AG04450 (cell line): ENCODE measurements at regions not wholly inside any gene's neighbourhood (a gene's known extent, or its start where the extent isn't known, plus 50 kb on each side); places are given as distances from the start of the nearest gene placed in this dataset.

ENCODE experiments used
- CTCF ChIA-PET: fragments of 300-600, 350-600 bp; formaldehyde crosslinking; extraction: SDS; loops from one replicate; lab custom pipeline; 2022; ENCODE audit warnings: antibody characterized with exemption, inconsistent platforms; lab: Charles Lee
- POLR2A ChIA-PET: fragments of 350-600 bp; formaldehyde crosslinking; extraction: SDS; loops from one replicate; lab custom pipeline; 2021; ENCODE audit warnings: antibody characterized with exemption, inconsistent platforms; lab: Yijun Ruan, JAX
- DNase-seq: peaks from one replicate; pipeline ENCODE4 v3.0.0-alpha.2; 2011; ENCODE audit warnings: low read depth, low spot score
- H3K27ac ChIP-seq: one replicate; pipeline ENCODE4 v1.5.1; 2012; ENCODE audit warnings: low read depth, low read length, control low read depth
- H3K27me3 ChIP-seq: one replicate; pipeline ENCODE4 v1.6.0; 2012; ENCODE audit warnings: low read length; ENCODE audit not compliant: control insufficient read depth, insufficient read depth
- H3K4me3 ChIP-seq: 2 replicates; pipeline ENCODE4 v1.5.1; 2011; ENCODE audit warnings: mild to moderate bottlenecking, low read depth, low read length, control low read depth
- H3K9me3 ChIP-seq: 2 replicates; pipeline ENCODE4 v1.5.1; 2012; ENCODE audit warnings: low read length; ENCODE audit not compliant: control insufficient read depth, insufficient read depth
- TF ChIP-seq, protein P1 (sequence below): IDR thresholded peaks from 2 replicates; pipeline ENCODE4 v1.5.1; 2011; ENCODE audit warnings: low read depth, low read length, control low read depth, inconsistent platforms

DNA sequence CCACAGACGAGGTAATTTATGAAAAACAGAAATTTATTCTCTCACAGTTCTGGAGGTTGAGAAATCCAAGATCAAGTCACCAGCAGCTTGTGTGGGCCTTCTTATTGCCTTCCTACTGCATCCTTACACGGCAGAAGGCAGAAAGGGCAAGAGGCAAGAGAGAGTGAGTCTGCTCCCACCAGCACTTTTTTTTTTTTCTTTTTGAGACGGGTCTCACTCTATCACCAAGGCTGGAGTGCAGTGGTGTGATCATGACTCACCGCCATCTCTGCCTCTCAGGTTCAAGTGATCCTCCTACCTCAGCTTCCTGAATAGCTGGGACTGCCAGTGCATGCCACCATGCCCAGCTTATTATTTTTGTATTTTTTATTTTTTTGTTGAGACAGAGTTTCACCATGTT lies 78.5 kb upstream of the HK2 start:
- Histone ChIP-seq H3K4me3 (no peak overlapping the region), H3K27ac (no peak overlapping the region), H3K9me3 (peaks cover 17% of the 10 kb centered on the region), H3K27me3 (no peaks in the 10 kb centered on the region)
- TF ChIP-seq, protein P1, sequence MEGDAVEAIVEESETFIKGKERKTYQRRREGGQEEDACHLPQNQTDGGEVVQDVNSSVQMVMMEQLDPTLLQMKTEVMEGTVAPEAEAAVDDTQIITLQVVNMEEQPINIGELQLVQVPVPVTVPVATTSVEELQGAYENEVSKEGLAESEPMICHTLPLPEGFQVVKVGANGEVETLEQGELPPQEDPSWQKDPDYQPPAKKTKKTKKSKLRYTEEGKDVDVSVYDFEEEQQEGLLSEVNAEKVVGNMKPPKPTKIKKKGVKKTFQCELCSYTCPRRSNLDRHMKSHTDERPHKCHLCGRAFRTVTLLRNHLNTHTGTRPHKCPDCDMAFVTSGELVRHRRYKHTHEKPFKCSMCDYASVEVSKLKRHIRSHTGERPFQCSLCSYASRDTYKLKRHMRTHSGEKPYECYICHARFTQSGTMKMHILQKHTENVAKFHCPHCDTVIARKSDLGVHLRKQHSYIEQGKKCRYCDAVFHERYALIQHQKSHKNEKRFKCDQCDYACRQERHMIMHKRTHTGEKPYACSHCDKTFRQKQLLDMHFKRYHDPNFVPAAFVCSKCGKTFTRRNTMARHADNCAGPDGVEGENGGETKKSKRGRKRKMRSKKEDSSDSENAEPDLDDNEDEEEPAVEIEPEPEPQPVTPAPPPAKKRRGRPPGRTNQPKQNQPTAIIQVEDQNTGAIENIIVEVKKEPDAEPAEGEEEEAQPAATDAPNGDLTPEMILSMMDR = no peak
- ChIA-PET POLR2A (no interaction called here), CTCF (interaction anchor here (1.0 kb wide), 1 partner anchor 40 kb away, joined by 5 read pairs; no protein-coding TSS in a partner anchor)
- DNase-seq = no peak

GRCh38 chr2:74756356-74756890 lies 77.5 kb upstream of the HK2 start:
- H3K27me3 ChIP-seq = no peaks in the 10 kb centered on the region
- ChIA-PET POLR2A (no interaction called here), CTCF (no interaction called here)
- DNase-seq = no peak
- TF ChIP-seq, protein P1 = no peak
- H3K9me3 ChIP-seq = peaks cover 17% of the 10 kb centered on the region
- no peak overlapping the region for H3K27ac ChIP-seq
- no peak overlapping the region for H3K4me3 ChIP-seq

GRCh38 chr2:74759986-74760385 lies 73.9 kb upstream of the HK2 start:
- Histone ChIP-seq H3K9me3 (peaks cover 14% of the 10 kb centered on the region), H3K4me3 (no peak overlapping the region)
- TF ChIP-seq, protein P1 = no peak

GRCh38 chr2:74760875-74761630 lies 72.9 kb upstream of the HK2 start:
- no peak for DNase-seq
- POLR2A ChIA-PET = no interaction called here
- CTCF ChIA-PET = no interaction called here

More at GRCh38 chr2:74759986-74760385, 73.9 kb upstream of the HK2 start:
- ChIA-PET POLR2A (no interaction called here), CTCF (no interaction called here)
- Histone ChIP-seq H3K27me3 (no peaks in the 10 kb centered on the region), H3K27ac (no peak overlapping the region)
- DNase-seq = no peak

More at GRCh38 chr2:74760875-74761630, 72.9 kb upstream of the HK2 start:
- no peak overlapping the region for H3K27ac ChIP-seq
- H3K4me3 ChIP-seq = no peak overlapping the region
- peaks cover 8% of the 10 kb centered on the region for H3K9me3 ChIP-seq
- H3K27me3 ChIP-seq = no peaks in the 10 kb centered on the region
- TF ChIP-seq, protein P1 = no peak
